Left lung (tissue), 4 donors: ENCODE measurements at regions not wholly inside any gene's neighbourhood (a gene's known extent, or its start where the extent isn't known, plus 50 kb on each side); places are given as distances from the start of the nearest gene placed in this dataset.

ENCODE experiments used
- ATAC-seq: fragments of 200-7000 bp; cut with Tn5 transposase; one replicate; pipeline ENCODE4 v1.9.1; 2020; ENCODE audit warnings: moderate library complexity
- DNase-seq, 4 donors: peaks; one replicate each; pipeline ENCODE4 v3.0.0-alpha.2; 2013 to 2020
- H3K27ac ChIP-seq, 2 donors: fragments of 200-600 bp; sonication (generic) in 1 of 2; one replicate each; pipeline versions ENCODE4 v1.5.0 to v1.8.0; 2020 to 2021
- H3K27me3 ChIP-seq, 2 donors: fragments of 200-600 bp; sonication (generic) in 1 of 2; one replicate each; pipeline versions ENCODE4 v1.5.0 to v1.8.0; 2020 to 2021
- H3K36me3 ChIP-seq, 2 donors: fragments of 200-600 bp; sonication (generic) in 1 of 2; one replicate each; pipeline versions ENCODE4 v1.5.0 to v1.8.0; 2020 to 2021
- H3K4me1 ChIP-seq, 2 donors: fragments of 200-600 bp; one replicate each; pipeline ENCODE4 v1.8.0; 2021
- H3K4me3 ChIP-seq, 2 donors: fragments of 200-600 bp; sonication (generic) in 1 of 2; one replicate each; pipeline versions ENCODE4 v1.5.0 to v1.8.0; 2020 to 2021; ENCODE audit warnings: mild to moderate bottlenecking in 1 of 2
- H3K9me3 ChIP-seq, 2 donors: fragments of 200-600 bp; sonication (generic) in 1 of 2; one replicate each; pipeline versions ENCODE4 v1.5.0 to v1.8.0; 2020 to 2021
- intact Hi-C, 2 donors: fragments of 100-400 bp; cut with DNase I; formaldehyde crosslinking; loops; one replicate each; pipeline versions ENCODE4 v1.11.2 to v1.14.2; 2022
- TF ChIP-seq, protein P1 (sequence below), 2 donors: fragments of 200-600 bp; sonication (generic) in 1 of 2; IDR thresholded peaks; one replicate each; pipeline versions ENCODE4 v1.5.0 to v1.8.0; 2021; ENCODE audit warnings: antibody characterized with exemption in 2 of 2
- donor health status: DM: no; HTN: yes; CAD: no.
- donor health status: DM: no; HTN: no; CAD: no.

DNA sequence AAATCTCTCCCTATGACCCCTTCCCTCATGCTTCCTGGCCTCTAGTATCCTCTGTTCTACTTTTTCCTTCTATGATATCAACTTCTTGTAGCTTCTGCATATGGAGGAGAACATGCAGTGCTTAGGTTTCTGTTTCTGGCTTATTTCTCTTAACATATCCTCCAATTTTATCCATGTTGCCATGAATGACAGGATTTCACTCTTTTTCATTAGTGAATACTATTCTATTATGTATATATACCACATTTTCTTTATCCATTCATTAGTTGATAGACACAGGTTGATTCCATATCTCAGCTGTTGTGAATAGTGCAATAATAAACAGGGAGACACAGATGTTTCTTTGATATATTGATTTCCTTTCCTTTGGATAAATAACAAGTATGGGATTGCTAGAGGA lies 123.3 kb upstream of the SESN3 start:
- no peak for ATAC-seq
- TF ChIP-seq, protein P1, sequence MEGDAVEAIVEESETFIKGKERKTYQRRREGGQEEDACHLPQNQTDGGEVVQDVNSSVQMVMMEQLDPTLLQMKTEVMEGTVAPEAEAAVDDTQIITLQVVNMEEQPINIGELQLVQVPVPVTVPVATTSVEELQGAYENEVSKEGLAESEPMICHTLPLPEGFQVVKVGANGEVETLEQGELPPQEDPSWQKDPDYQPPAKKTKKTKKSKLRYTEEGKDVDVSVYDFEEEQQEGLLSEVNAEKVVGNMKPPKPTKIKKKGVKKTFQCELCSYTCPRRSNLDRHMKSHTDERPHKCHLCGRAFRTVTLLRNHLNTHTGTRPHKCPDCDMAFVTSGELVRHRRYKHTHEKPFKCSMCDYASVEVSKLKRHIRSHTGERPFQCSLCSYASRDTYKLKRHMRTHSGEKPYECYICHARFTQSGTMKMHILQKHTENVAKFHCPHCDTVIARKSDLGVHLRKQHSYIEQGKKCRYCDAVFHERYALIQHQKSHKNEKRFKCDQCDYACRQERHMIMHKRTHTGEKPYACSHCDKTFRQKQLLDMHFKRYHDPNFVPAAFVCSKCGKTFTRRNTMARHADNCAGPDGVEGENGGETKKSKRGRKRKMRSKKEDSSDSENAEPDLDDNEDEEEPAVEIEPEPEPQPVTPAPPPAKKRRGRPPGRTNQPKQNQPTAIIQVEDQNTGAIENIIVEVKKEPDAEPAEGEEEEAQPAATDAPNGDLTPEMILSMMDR (IDR thresholded peaks at IDR 0.05), result no peak

GRCh38 chr11:95353706-95354105 lies 122.7 kb upstream of the SESN3 start:
- peaks cover 0 to 7% of the 10 kb centered on the region in 2 donors for H3K9me3 ChIP-seq
- ATAC-seq (no peak), DNase-seq (no peak)
- H3K36me3 ChIP-seq, result no peaks in the 10 kb centered on the region
- intact Hi-C loops, result no loop called here
- TF ChIP-seq, protein P1 (IDR thresholded peaks at IDR 0.05), result no peak
- H3K27ac ChIP-seq, result no peak overlapping the region
- no peak overlapping the region for H3K4me3 ChIP-seq
- peaks cover 0 to 4% of the 10 kb centered on the region in 2 donors for H3K4me1 ChIP-seq
- no peaks in the 10 kb centered on the region for H3K27me3 ChIP-seq

More for the DNA sequence above, 123.3 kb upstream of the SESN3 start:
- Histone ChIP-seq H3K4me1 (peaks cover 0 to 4% of the 10 kb centered on the region in 2 donors), H3K27ac (no peak overlapping the region), H3K27me3 (no peaks in the 10 kb centered on the region), H3K4me3 (no peak overlapping the region), H3K36me3 (no peaks in the 10 kb centered on the region), H3K9me3 (peaks cover 0 to 5% of the 10 kb centered on the region in 2 donors)
- intact Hi-C loops, result no loop called here
- no peak for DNase-seq

- Histone ChIP-seq H3K9me3 (peaks cover 0 to 7% of the 10 kb centered on the region in 2 donors), H3K27me3 (no peaks in the 10 kb centered on the region), H3K36me3 (no peaks in the 10 kb centered on the region), H3K4me3 (no peak overlapping the region), H3K27ac (no peak overlapping the region), H3K4me1 (no peaks in the 10 kb centered on the region)
- intact Hi-C loops, result no loop called here
- TF ChIP-seq, protein P1 (IDR thresholded peaks at IDR 0.05), result no peak
- DNase-seq (no peak), ATAC-seq (no peak)
Observed at GRCh38 chr11:95352733-95353346, 121.8 kb upstream of the SESN3 start.

- Histone ChIP-seq H3K36me3 (no peaks in the 10 kb centered on the region), H3K4me3 (no peak overlapping the region), H3K9me3 (peaks cover 0 to 7% of the 10 kb centered on the region in 2 donors), H3K27ac (no peak overlapping the region), H3K27me3 (no peaks in the 10 kb centered on the region), H3K4me1 (no peaks in the 10 kb centered on the region)
- DNase-seq, result no peak
- TF ChIP-seq, protein P1 (IDR thresholded peaks at IDR 0.05), result no peak
- intact Hi-C loops, result no loop called here
- no peak for ATAC-seq
Observed at GRCh38 chr11:95349345-95349942, 118.4 kb upstream of the SESN3 start.

DNA sequence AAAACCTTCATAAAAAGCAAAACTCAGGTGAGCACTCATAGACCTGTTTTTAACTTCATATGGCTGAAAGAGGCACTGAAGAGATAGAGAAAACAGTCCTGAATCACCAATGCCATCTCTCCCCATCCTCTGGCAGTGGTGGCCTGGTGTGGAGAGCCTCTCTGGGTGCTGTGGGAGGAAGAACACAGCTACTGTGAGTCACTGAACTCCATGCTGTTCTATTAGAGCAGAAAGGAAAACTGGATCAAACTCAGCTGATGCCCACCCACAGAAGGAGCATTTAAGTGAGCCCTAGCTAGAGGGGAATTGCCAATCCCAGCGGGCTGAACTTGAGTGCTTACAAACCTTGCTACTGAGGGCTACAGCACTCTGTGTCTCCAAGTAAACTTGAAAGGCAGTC lies 115.3 kb upstream of the SESN3 start:
- no peak for ATAC-seq

More for the DNA sequence above, 115.3 kb upstream of the SESN3 start:
- H3K27me3 ChIP-seq, result no peaks in the 10 kb centered on the region
- intact Hi-C loops, result no loop called here
- no peak for DNase-seq
- H3K27ac ChIP-seq, result no peak overlapping the region
- TF ChIP-seq, protein P1 (IDR thresholded peaks at IDR 0.05), result no peak
- no peak overlapping the region for H3K4me3 ChIP-seq
- no peaks in the 10 kb centered on the region for H3K36me3 ChIP-seq
- H3K4me1 ChIP-seq, result no peaks in the 10 kb centered on the region
- peaks cover 0 to 7% of the 10 kb centered on the region in 2 donors for H3K9me3 ChIP-seq
